Brain microvascular endothelial cell (primary cell): ENCODE measurements at regions not wholly inside any gene's neighbourhood (a gene's known extent, or its start where the extent isn't known, plus 50 kb on each side); places are given as distances from the start of the nearest gene placed in this dataset.
A peak's percentile ranks its signal among the peaks of the same experiment; 100 is the strongest.

Experiments
- DNase-seq: peaks from one replicate; pipeline ENCODE4 v3.0.0-alpha.2; 2020
- H3K27ac ChIP-seq: fragments of 250-450 bp; sonication (Bioruptor Pico); 2 replicates; pipeline ENCODE4 v1.5.1; 2020; ENCODE audit warnings: mild to moderate bottlenecking, moderate library complexity
- H3K27me3 ChIP-seq: fragments of 250-450 bp; sonication (Bioruptor Pico); replicated peaks from 2 replicates; pipeline ENCODE4 v1.5.1; 2020; ENCODE audit warnings: mild to moderate bottlenecking
- H3K36me3 ChIP-seq: fragments of 250-450 bp; sonication (Bioruptor Pico); replicated peaks from 2 replicates; pipeline ENCODE4 v1.5.1; 2020; ENCODE audit warnings: mild to moderate bottlenecking
- H3K4me3 ChIP-seq: 2 replicates; pipeline ENCODE4 v1.5.1; 2011; ENCODE audit warnings: low read depth, mild to moderate bottlenecking, control low read depth, low read length, moderate library complexity
- CTCF ChIP-seq: IDR thresholded peaks from 2 replicates; pipeline ENCODE4 v1.5.1; 2011; ENCODE audit warnings: low read depth, mild to moderate bottlenecking, moderate library complexity, low read length, control low read depth, inconsistent platforms; ENCODE audit errors: missing control alignments
- in situ Hi-C: cut with HindIII; loops from 2 replicates; pipeline ENCODE4 v1.10.0; 2017; ENCODE audit warnings: low sequenced_read_pairs, low pct_ligation_motif_present

GRCh38 chr3:124318014-124318413, 326.1 kb upstream of the ROPN1 start:
- no peak for DNase-seq
- in situ Hi-C loops: no loop called here
- Histone ChIP-seq H3K4me3 (no peak overlapping the region), H3K27me3 (no peaks in the 10 kb centered on the region), H3K27ac (no peak overlapping the region), H3K36me3 (no peaks in the 10 kb centered on the region)
- no peak for TF ChIP-seq CTCF

GRCh38 chr3:124318656-124319055, 326.7 kb upstream of the ROPN1 start:
- no peak overlapping the region for H3K4me3 ChIP-seq
- no peaks in the 10 kb centered on the region for H3K36me3 ChIP-seq
- no peak for TF ChIP-seq CTCF
- no peaks in the 10 kb centered on the region for H3K27me3 ChIP-seq
- H3K27ac ChIP-seq: no peak overlapping the region
- in situ Hi-C loops: no loop called here
- DNase-seq: no peak

- TF ChIP-seq CTCF: no peak
- Histone ChIP-seq H3K4me3 (no peak overlapping the region), H3K27ac (no peak overlapping the region), H3K36me3 (no peaks in the 10 kb centered on the region), H3K27me3 (no peaks in the 10 kb centered on the region)
- in situ Hi-C loops: no loop called here
- DNase-seq: peak; percentile 12
These were observed 329.1 kb upstream of the ROPN1 start for GRCh38 chr3:124320976-124321375.

- in situ Hi-C loops: no loop called here
- H3K4me3 ChIP-seq: no peak overlapping the region
- H3K36me3 ChIP-seq: no peaks in the 10 kb centered on the region
- TF ChIP-seq CTCF: no peak
- no peaks in the 10 kb centered on the region for H3K27me3 ChIP-seq
- no peak overlapping the region for H3K27ac ChIP-seq
- no peak for DNase-seq
These were observed 330.5 kb upstream of the ROPN1 start for GRCh38 chr3:124322309-124322880.

GRCh38 chr3:124322966-124323365, 331.0 kb upstream of the ROPN1 start:
- in situ Hi-C loops: no loop called here
- Histone ChIP-seq H3K36me3 (no peaks in the 10 kb centered on the region), H3K27me3 (no peaks in the 10 kb centered on the region), H3K27ac (no peak overlapping the region), H3K4me3 (no peak overlapping the region)
- TF ChIP-seq CTCF: no peak
- no peak for DNase-seq

GRCh38 chr3:124325248-124325647, 333.3 kb upstream of the ROPN1 start:
- no peak for TF ChIP-seq CTCF
- in situ Hi-C loops: no loop called here
- Histone ChIP-seq H3K36me3 (no peaks in the 10 kb centered on the region), H3K27ac (no peak overlapping the region), H3K4me3 (no peak overlapping the region), H3K27me3 (no peaks in the 10 kb centered on the region)
- DNase-seq: no peak
